Mesenchymal stem cell (in vitro differentiated cells and primary cell): ENCODE measurements at regions not wholly inside any gene's neighbourhood (a gene's known extent, or its start where the extent isn't known, plus 50 kb on each side); places are given as distances from the start of the nearest gene placed in this dataset.

ENCODE experiments used
- DNase-seq: peaks from one replicate; pipeline ENCODE4 v3.0.0-alpha.2; 2013
- H2AFZ ChIP-seq: one replicate; pipeline ENCODE4 v1.6.1; 2013; ENCODE audit warnings: low read depth, mild to moderate bottlenecking, control low read depth, inconsistent platforms, low read length, moderate library complexity
- H2AK5ac ChIP-seq: 2 replicates; pipeline ENCODE4 v1.6.1; 2013; ENCODE audit warnings: low read length, moderate library complexity, mild to moderate bottlenecking, inconsistent platforms; ENCODE audit not compliant: severe bottlenecking
- H2BK120ac ChIP-seq: one replicate; pipeline ENCODE4 v1.6.1; 2013; ENCODE audit warnings: low read depth, mild to moderate bottlenecking, inconsistent platforms, low read length, moderate library complexity
- H2BK12ac ChIP-seq, 2 experiments: one replicate each; pipeline ENCODE4 v1.6.1; 2013; ENCODE audit warnings: inconsistent platforms in 2 of 2, low read length in 2 of 2, mild to moderate bottlenecking in 2 of 2, moderate library complexity in 2 of 2, control low read depth in 1 of 2
- H2BK15ac ChIP-seq: one replicate; pipeline ENCODE4 v1.6.1; 2013; ENCODE audit warnings: mild to moderate bottlenecking, low read depth, inconsistent platforms; ENCODE audit not compliant: poor library complexity, severe bottlenecking
- H2BK5ac ChIP-seq: 2 replicates; pipeline ENCODE4 v1.6.1; 2013; ENCODE audit warnings: low read depth, mild to moderate bottlenecking, low read length, control low read depth, inconsistent platforms; ENCODE audit not compliant: poor library complexity, severe bottlenecking
- H3K14ac ChIP-seq, 2 experiments: one replicate each; pipeline ENCODE4 v1.6.1; 2013; ENCODE audit warnings: inconsistent platforms in 2 of 2, low read length in 2 of 2, control low read depth in 1 of 2, mild to moderate bottlenecking in 1 of 2, moderate library complexity in 1 of 2
- H3K18ac ChIP-seq, 2 experiments: one replicate each; pipeline ENCODE4 v1.6.1; 2013; ENCODE audit warnings: inconsistent platforms in 2 of 2, low read length in 2 of 2, control low read depth in 1 of 2, low read depth in 1 of 2, mild to moderate bottlenecking in 1 of 2
- H3K23ac ChIP-seq, 2 experiments: one replicate each; pipeline ENCODE4 v1.6.1; 2013; ENCODE audit warnings: inconsistent platforms in 2 of 2, low read length in 2 of 2, mild to moderate bottlenecking in 2 of 2, moderate library complexity in 2 of 2, control low read depth in 1 of 2
- H3K27ac ChIP-seq: 2 replicates; pipeline ENCODE4 v1.5.1; 2013; ENCODE audit warnings: mild to moderate bottlenecking, moderate library complexity, low read length, control low read depth, inconsistent platforms; ENCODE audit not compliant: poor library complexity, severe bottlenecking
- H3K27me3 ChIP-seq, 2 experiments: 2 replicates each; pipeline versions ENCODE4 v1.6.1 to v1.7.0; 2013; ENCODE audit warnings: low read length in 2 of 2, mild to moderate bottlenecking in 2 of 2, moderate library complexity in 2 of 2, control low read depth in 1 of 2, inconsistent platforms in 1 of 2; ENCODE audit not compliant: control insufficient read depth in 1 of 2, insufficient read depth in 1 of 2
- H3K36me3 ChIP-seq, 2 experiments: 2 replicates each; pipeline versions ENCODE4 v1.6.1 to v1.7.0; 2013; ENCODE audit warnings: low read length in 2 of 2, control low read depth in 1 of 2, inconsistent platforms in 1 of 2, low read depth in 1 of 2, mild to moderate bottlenecking in 1 of 2; ENCODE audit not compliant: insufficient read depth in 2 of 2, control insufficient read depth in 1 of 2
- H3K4ac ChIP-seq, 2 experiments: one replicate each; pipeline ENCODE4 v1.6.1; 2013; ENCODE audit warnings: inconsistent platforms in 2 of 2, low read length in 2 of 2, mild to moderate bottlenecking in 2 of 2, moderate library complexity in 2 of 2, control low read depth in 1 of 2, low read depth in 1 of 2
- H3K4me1 ChIP-seq: 2 replicates; pipeline ENCODE4 v1.6.1; 2013; ENCODE audit warnings: low read depth, low read length, control low read depth; ENCODE audit not compliant: control insufficient read depth, insufficient read depth
- H3K4me2 ChIP-seq: 2 replicates; pipeline ENCODE4 v1.6.1; 2013; ENCODE audit warnings: low read length, mild to moderate bottlenecking, inconsistent platforms; ENCODE audit not compliant: poor library complexity, severe bottlenecking
- H3K4me3 ChIP-seq, 2 experiments: 2 replicates each; pipeline versions ENCODE4 v1.5.1 to v1.7.0; 2013; ENCODE audit warnings: low read length in 2 of 2, mild to moderate bottlenecking in 2 of 2, control low read depth in 1 of 2, low read depth in 1 of 2; ENCODE audit not compliant: insufficient read depth in 1 of 2
- H3K79me1 ChIP-seq: replicated peaks from 2 replicates; pipeline ENCODE4 v1.6.1; 2013; ENCODE audit warnings: mild to moderate bottlenecking, control low read depth, low read length, inconsistent platforms; ENCODE audit not compliant: poor library complexity, severe bottlenecking
- H3K9ac ChIP-seq: 2 replicates; pipeline ENCODE4 v1.7.0; 2013; ENCODE audit warnings: mild to moderate bottlenecking, low read length, moderate library complexity
- H3K9me3 ChIP-seq: 2 replicates; pipeline ENCODE4 v1.7.0; 2013; ENCODE audit warnings: mild to moderate bottlenecking, low read length; ENCODE audit not compliant: control insufficient read depth
- H4K8ac ChIP-seq: one replicate; pipeline ENCODE4 v1.6.1; 2013; ENCODE audit warnings: inconsistent platforms, mild to moderate bottlenecking, low read length, moderate library complexity
- H4K91ac ChIP-seq: one replicate; pipeline ENCODE4 v1.6.1; 2013; ENCODE audit warnings: mild to moderate bottlenecking, low read length, inconsistent platforms
- WGBS: methylation state at CpG from one replicate; pipeline ENCODE4 v1.1.7; 2013; ENCODE audit warnings: mixed read lengths; 5-methylcytosine and 5-hydroxymethylcytosine counted together

GRCh38 chrX:123075947-123076561 is 108.0 kb upstream of the GRIA3 start:
- Histone ChIP-seq H3K9ac (no peak overlapping the region), H3K4me1 (no peaks in the 10 kb centered on the region), H3K27ac (no peak overlapping the region), H2BK15ac (no peak overlapping the region), H3K36me3 (no peaks in the 10 kb centered on the region), H2AFZ (no peak overlapping the region), H2BK5ac (no peak overlapping the region), H2BK120ac (no peak overlapping the region), H4K91ac (no peak overlapping the region), H3K18ac (no peak overlapping the region), H3K79me1 (no peaks in the 10 kb centered on the region), H3K4me3 (no peak overlapping the region), H3K4me2 (no peak overlapping the region), H3K9me3 (no peaks in the 10 kb centered on the region), H4K8ac (no peak overlapping the region), H3K14ac (no peak overlapping the region), H3K4ac (no peak overlapping the region), H3K27me3 (no peaks in the 10 kb centered on the region), H2AK5ac (no peak overlapping the region), H3K23ac (no peak overlapping the region), H2BK12ac (no peak overlapping the region)
- 38% methylated on average over 1 of the region's 4 CpGs for WGBS
- no peak for DNase-seq

- no peak overlapping the region for H3K18ac ChIP-seq
- no peaks in the 10 kb centered on the region for H3K9me3 ChIP-seq
- no peak overlapping the region for H3K14ac ChIP-seq
- H2BK12ac ChIP-seq, result no peak overlapping the region
- H3K4me2 ChIP-seq, result no peak overlapping the region
- no peaks in the 10 kb centered on the region for H3K36me3 ChIP-seq
- no peak overlapping the region for H2BK5ac ChIP-seq
- no peak overlapping the region for H3K4me3 ChIP-seq
- no peaks in the 10 kb centered on the region for H3K4me1 ChIP-seq
- no peak overlapping the region for H2AK5ac ChIP-seq
- DNase-seq, result no peak
- no peak overlapping the region for H3K9ac ChIP-seq
- H3K23ac ChIP-seq, result no peak overlapping the region
- H4K8ac ChIP-seq, result no peak overlapping the region
- H3K27me3 ChIP-seq, result no peaks in the 10 kb centered on the region
- no peak overlapping the region for H2BK15ac ChIP-seq
- no peak overlapping the region for H2AFZ ChIP-seq
- H2BK120ac ChIP-seq, result no peak overlapping the region
- H3K79me1 ChIP-seq, result no peaks in the 10 kb centered on the region
- no peak overlapping the region for H3K27ac ChIP-seq
- no peak overlapping the region for H4K91ac ChIP-seq
- H3K4ac ChIP-seq, result no peak overlapping the region
Measured at GRCh38 chrX:123077631-123078030, 106.4 kb upstream of the GRIA3 start.

DNA sequence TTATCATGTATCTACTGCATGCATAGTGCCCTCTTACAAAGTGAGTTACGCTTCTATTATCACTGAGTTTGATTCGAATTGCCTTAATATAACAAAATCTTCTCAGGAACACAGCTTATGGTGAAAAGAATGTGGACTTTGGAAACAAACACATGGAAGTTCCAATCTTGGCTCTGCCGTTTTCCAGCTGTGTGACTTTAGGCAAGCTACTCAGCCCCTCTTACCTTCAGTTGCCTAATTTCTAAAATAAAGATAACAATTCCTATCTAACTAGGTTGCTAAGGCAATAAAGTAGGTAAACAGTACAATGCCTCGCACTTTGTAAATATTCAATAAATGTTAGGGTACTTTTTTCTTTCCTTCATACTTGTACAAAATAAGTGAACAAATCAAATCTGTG is 104.0 kb upstream of the GRIA3 start:
- no peak overlapping the region for H2BK120ac ChIP-seq
- DNase-seq, result no peak

DNA sequence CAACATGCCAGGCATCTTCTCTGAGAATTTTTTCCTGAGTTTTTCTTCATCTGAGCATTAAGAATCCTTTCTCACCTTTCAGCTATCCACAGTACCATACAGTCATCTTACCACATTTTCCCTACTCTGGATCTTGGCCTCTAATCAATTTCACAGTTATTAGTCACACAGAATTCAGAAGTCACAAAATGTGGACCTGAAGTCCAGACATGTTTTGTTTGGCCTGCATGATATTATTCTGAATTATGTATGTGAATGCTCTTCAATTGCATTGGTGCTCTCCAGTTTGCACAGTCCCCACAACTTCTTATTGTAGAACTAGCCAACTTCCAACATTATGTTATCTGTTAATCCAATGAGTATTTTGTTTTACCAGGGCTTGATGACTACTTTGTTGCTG is 102.3 kb upstream of the GRIA3 start:
- Histone ChIP-seq H4K91ac (no peak overlapping the region), H2AFZ (no peak overlapping the region), H2BK5ac (no peak overlapping the region), H3K27ac (no peak overlapping the region), H3K4me1 (no peaks in the 10 kb centered on the region), H3K4me2 (no peak overlapping the region), H2BK12ac (no peak overlapping the region), H2BK120ac (no peak overlapping the region), H3K79me1 (no peaks in the 10 kb centered on the region), H3K4me3 (no peak overlapping the region), H4K8ac (no peak overlapping the region), H3K9me3 (no peaks in the 10 kb centered on the region), H3K18ac (no peak overlapping the region), H2BK15ac (no peak overlapping the region), H3K23ac (no peak overlapping the region), H2AK5ac (no peak overlapping the region), H3K14ac (no peak overlapping the region), H3K4ac (no peak overlapping the region), H3K36me3 (no peaks in the 10 kb centered on the region), H3K27me3 (no peaks in the 10 kb centered on the region), H3K9ac (no peak overlapping the region)
- DNase-seq, result no peak

More for the DNA sequence above, 104.0 kb upstream of the GRIA3 start:
- Histone ChIP-seq H3K9ac (no peak overlapping the region), H3K14ac (no peak overlapping the region), H3K4me1 (no peaks in the 10 kb centered on the region), H2BK5ac (no peak overlapping the region), H3K27me3 (no peaks in the 10 kb centered on the region), H3K4ac (no peak overlapping the region), H3K4me2 (no peak overlapping the region), H3K18ac (no peak overlapping the region), H2AK5ac (no peak overlapping the region), H3K27ac (no peak overlapping the region), H3K36me3 (no peaks in the 10 kb centered on the region), H3K4me3 (no peak overlapping the region), H2BK12ac (no peak overlapping the region), H3K9me3 (no peaks in the 10 kb centered on the region), H2BK15ac (no peak overlapping the region), H2AFZ (no peak overlapping the region), H4K8ac (no peak overlapping the region), H3K23ac (no peak overlapping the region), H4K91ac (no peak overlapping the region), H3K79me1 (no peaks in the 10 kb centered on the region)
- WGBS, result no CpG with 5 or more reads among the region's 4 CpGs
